ENCODE measurements at regions not wholly inside any gene's neighbourhood (a gene's known extent, or its start where the extent isn't known, plus 50 kb on each side); places are given as distances from the start of the nearest gene placed in this dataset.

DNA sequence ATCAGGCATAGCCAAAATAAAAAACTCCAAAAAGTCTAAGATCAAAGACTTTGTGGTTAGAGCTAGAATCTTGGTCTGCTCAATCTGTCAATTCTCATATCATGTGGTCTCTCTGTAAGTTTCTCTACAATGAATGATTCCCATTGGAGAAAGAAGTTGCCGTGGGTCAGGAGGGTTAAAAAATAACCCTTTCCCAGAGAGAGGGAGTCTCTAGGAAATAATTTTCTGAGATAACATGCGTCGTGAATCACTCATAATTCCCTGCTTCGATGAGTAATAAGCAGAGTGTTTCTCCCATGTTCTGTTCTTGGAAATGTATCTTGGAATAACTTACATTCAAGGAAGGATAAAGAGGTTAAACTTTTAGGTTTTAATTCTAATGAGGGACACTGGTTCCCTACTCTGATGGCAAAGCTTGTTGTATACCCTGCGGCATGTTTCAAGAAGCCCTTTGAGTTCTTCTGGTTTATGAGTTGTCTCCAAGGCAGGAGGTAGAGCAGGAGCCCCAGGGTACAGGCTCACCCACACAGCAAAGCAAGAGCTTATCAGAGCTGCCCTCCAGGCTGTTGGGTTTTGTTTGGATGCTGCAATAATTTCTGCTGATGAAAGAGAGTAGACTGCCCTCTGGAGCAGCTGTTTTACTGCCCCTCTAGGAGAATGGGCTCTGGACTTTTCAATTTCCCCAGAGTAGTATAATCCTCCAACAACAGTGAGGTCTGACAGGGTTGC, 599.1 kb downstream of the QKI start:
- Histone ChIP-seq H3F3A (ENCODE audit: low read depth) (no peaks in the 10 kb centered on the region), H3K4me3 (ENCODE audit: low read length, poor library complexity, severe bottlenecking) (no peak overlapping the region), H3K79me2 (ENCODE audit: insufficient read depth, low read length) (no peaks in the 10 kb centered on the region), H3K27me3 (ENCODE audit: insufficient read depth, low read length, poor library complexity, severe bottlenecking) (no peaks in the 10 kb centered on the region), H2AFZ (ENCODE audit: low read length) (no peak overlapping the region), H3K9ac (ENCODE audit: low read depth, low read length, poor library complexity, severe bottlenecking) (no peak overlapping the region), H3K36me3 (ENCODE audit: insufficient read depth, low read length) (no peaks in the 10 kb centered on the region), H3K9me2 (replicated peaks; ENCODE audit: low read depth, low read length) (no peaks in the 10 kb centered on the region), H3K4me2 (ENCODE audit: low read depth, low read length, poor library complexity, severe bottlenecking) (no peak overlapping the region), H3K4me1 (ENCODE audit: insufficient read depth, low read length, poor library complexity, severe bottlenecking) (no peaks in the 10 kb centered on the region), H3K9me3 (ENCODE audit: insufficient read depth, low read depth, low read length) (peaks cover 7% of the 10 kb centered on the region; the same call in 1 of the 2 replicates), H4K20me1 (ENCODE audit: insufficient read depth, low read length, poor library complexity, severe bottlenecking) (no peaks in the 10 kb centered on the region)
- TF ChIP-seq EZH2phosphoT487 (IDR thresholded peaks at IDR 0.05; ENCODE audit: borderline replicate concordance) = no peak
- TF ChIP-seq CTCF (conservative IDR thresholded peaks at IDR 0.05; ENCODE audit: low read length) = no peak

- Histone ChIP-seq H3F3A (ENCODE audit: low read depth) (no peaks in the 10 kb centered on the region), H3K9me2 (replicated peaks; ENCODE audit: low read depth, low read length) (no peaks in the 10 kb centered on the region), H3K79me2 (ENCODE audit: insufficient read depth, low read length) (no peaks in the 10 kb centered on the region), H4K20me1 (ENCODE audit: insufficient read depth, low read length, poor library complexity, severe bottlenecking) (no peaks in the 10 kb centered on the region), H3K4me2 (ENCODE audit: low read depth, low read length, poor library complexity, severe bottlenecking) (no peak overlapping the region), H3K4me3 (ENCODE audit: low read length, poor library complexity, severe bottlenecking) (no peak overlapping the region), H3K27me3 (ENCODE audit: insufficient read depth, low read length, poor library complexity, severe bottlenecking) (no peaks in the 10 kb centered on the region), H3K9me3 (ENCODE audit: insufficient read depth, low read depth, low read length) (peaks cover 4% of the 10 kb centered on the region; the same call in 1 of the 2 replicates), H2AFZ (ENCODE audit: low read length) (no peak overlapping the region), H3K4me1 (ENCODE audit: insufficient read depth, low read length, poor library complexity, severe bottlenecking) (no peaks in the 10 kb centered on the region), H3K9ac (ENCODE audit: low read depth, low read length, poor library complexity, severe bottlenecking) (no peak overlapping the region), H3K36me3 (ENCODE audit: insufficient read depth, low read length) (no peaks in the 10 kb centered on the region)
- no peak for TF ChIP-seq EZH2phosphoT487 (IDR thresholded peaks at IDR 0.05; ENCODE audit: borderline replicate concordance)
- no peak for TF ChIP-seq CTCF (conservative IDR thresholded peaks at IDR 0.05; ENCODE audit: low read length)
These were observed 596.8 kb downstream of the QKI start for GRCh38 chr6:164011321-164011720.

GRCh38 chr6:164010441-164011103, 596.1 kb downstream of the QKI start:
- TF ChIP-seq CTCF (conservative IDR thresholded peaks at IDR 0.05; ENCODE audit: low read length) = no peak
- TF ChIP-seq EZH2phosphoT487 (IDR thresholded peaks at IDR 0.05; ENCODE audit: borderline replicate concordance) = no peak
- H3K9me3 ChIP-seq (ENCODE audit: insufficient read depth, low read depth, low read length) = peaks cover 4% of the 10 kb centered on the region; the same call in 1 of the 2 replicates
- no peaks in the 10 kb centered on the region for H3K4me1 ChIP-seq (ENCODE audit: insufficient read depth, low read length, poor library complexity, severe bottlenecking)
- H4K20me1 ChIP-seq (ENCODE audit: insufficient read depth, low read length, poor library complexity, severe bottlenecking) = no peaks in the 10 kb centered on the region
- no peaks in the 10 kb centered on the region for H3K9me2 ChIP-seq (replicated peaks; ENCODE audit: low read depth, low read length)
- H3K4me2 ChIP-seq (ENCODE audit: low read depth, low read length, poor library complexity, severe bottlenecking) = no peak overlapping the region
- H3K9ac ChIP-seq (ENCODE audit: low read depth, low read length, poor library complexity, severe bottlenecking) = no peak overlapping the region
- no peaks in the 10 kb centered on the region for H3K36me3 ChIP-seq (ENCODE audit: insufficient read depth, low read length)
- H3F3A ChIP-seq (ENCODE audit: low read depth) = no peaks in the 10 kb centered on the region
- H3K4me3 ChIP-seq (ENCODE audit: low read length, poor library complexity, severe bottlenecking) = no peak overlapping the region
- no peaks in the 10 kb centered on the region for H3K27me3 ChIP-seq (ENCODE audit: insufficient read depth, low read length, poor library complexity, severe bottlenecking)
- no peaks in the 10 kb centered on the region for H3K79me2 ChIP-seq (ENCODE audit: insufficient read depth, low read length)
- H2AFZ ChIP-seq (ENCODE audit: low read length) = no peak overlapping the region
